GM18873 (cell line): ENCODE measurements at regions not wholly inside any gene's neighbourhood (a gene's known extent, or its start where the extent isn't known, plus 50 kb on each side); places are given as distances from the start of the nearest gene placed in this dataset.

ENCODE experiments used
- ATAC-seq: cut with Tn5 transposase; IDR thresholded peaks from one replicate; pipeline ENCODE4 v1.9.1; 2021; ENCODE audit warnings: mild to moderate bottlenecking, moderate library complexity, moderate number of reproducible peaks; ENCODE audit not compliant: unreplicated experiment, low FRiP score

- no peak for ATAC-seq
Measured at GRCh38 chr22:47658182-47658581, 895.7 kb downstream of the TBC1D22A start.

- ATAC-seq: no peak
Measured at GRCh38 chr22:47657224-47657623, 894.8 kb downstream of the TBC1D22A start.

- no peak for ATAC-seq
Measured at GRCh38 chr22:47656806-47657205, 894.4 kb downstream of the TBC1D22A start.

GRCh38 chr22:47655930-47656329 is 893.5 kb downstream of the TBC1D22A start:
- ATAC-seq: no peak

GRCh38 chr22:47654922-47655491 is 892.6 kb downstream of the TBC1D22A start:
- no peak for ATAC-seq

DNA sequence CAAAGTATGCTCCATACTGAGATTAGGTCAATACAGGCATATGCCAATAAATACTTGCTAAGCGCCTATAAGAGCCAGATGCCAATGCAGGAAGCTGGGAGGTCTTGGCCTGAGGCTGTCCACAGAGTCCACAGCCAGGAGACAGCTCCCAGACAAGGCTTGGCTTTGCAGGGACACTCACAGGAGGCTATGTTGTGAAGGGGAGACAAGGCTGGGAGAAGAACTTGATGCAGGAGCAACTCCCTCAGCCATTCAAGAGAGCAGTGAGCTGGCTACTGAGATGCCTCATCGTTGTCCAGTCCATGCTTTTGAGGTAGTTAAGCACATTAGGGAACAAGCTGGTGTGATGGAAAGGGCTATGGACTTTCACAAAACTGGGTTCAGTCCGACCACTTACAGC is 891.5 kb downstream of the TBC1D22A start:
- no peak for ATAC-seq

DNA sequence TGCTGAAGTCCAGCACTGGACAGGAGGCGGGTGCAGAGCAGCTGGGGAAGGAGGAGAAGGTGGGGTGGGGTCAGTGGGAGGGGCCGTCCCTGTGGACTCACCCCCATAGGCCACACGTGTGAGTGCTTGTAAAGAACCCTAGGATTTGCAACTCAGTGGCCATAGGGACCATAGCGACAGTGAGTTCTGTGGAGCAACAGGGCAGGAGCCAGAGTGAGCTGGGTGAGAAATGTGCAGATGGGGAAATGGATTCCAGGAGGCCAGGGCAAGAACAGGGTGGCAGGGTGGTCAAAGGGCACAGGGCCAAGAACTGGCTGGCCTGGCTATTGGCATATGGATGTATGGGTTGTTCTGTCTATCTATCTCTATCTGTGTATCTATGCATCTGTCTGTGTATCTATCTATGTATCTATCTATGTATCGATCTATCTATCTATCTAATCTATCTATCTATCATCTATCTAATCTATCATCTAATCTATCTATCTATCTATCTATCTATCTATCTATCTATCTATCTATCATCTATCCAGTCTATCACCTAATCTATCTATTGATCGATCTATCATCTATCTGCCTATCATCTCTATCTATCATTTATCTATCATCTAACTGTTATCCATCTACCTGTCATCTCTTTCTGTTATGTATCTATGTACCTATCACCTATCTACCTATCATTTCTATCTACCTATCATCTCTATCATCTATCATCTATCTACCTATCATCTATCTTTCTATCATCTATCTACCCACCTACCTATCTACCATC is 889.0 kb downstream of the TBC1D22A start:
- ATAC-seq: no peak

GRCh38 chr22:47647720-47648119 is 885.3 kb downstream of the TBC1D22A start:
- ATAC-seq: no peak

DNA sequence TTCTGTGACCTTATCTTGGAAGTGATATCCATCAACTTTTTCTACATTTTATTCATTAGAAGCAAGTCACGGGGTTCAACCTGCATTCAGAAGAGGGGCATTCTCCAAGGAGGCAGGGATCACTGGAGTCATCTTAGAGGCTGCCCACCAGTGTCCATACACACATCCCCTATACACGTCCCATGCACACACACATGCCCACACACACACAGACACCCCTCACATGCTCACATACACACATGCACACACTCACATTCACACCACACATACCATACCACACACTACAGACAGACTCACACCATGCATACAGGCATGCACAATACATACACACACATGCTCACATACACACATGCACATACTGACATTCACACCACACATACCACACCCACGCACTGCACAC is 884.7 kb downstream of the TBC1D22A start:
- ATAC-seq: no peak

DNA sequence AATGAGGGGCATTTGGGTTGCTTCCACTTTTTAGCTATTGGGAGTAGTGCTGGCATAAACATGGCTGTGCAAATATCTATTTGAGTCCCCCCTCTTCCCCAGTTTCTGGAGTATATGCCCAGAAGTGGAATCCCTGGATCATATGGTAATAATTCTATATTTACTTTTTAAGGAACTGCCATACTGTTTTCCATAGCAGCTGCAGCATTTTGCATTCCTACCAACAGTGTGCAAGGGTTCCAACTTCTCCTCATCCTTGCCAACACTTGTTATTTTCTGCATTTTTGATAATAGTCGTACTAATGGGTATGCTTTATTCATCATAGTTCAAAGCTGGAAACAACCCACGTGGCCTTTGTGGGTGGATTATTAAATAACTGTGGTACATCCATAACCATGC is 883.5 kb downstream of the TBC1D22A start:
- ATAC-seq: no peak

GRCh38 chr22:47645450-47645914 is 883.0 kb downstream of the TBC1D22A start:
- no peak for ATAC-seq

- no peak for ATAC-seq
Measured at GRCh38 chr22:47634347-47634746, 871.9 kb downstream of the TBC1D22A start.

DNA sequence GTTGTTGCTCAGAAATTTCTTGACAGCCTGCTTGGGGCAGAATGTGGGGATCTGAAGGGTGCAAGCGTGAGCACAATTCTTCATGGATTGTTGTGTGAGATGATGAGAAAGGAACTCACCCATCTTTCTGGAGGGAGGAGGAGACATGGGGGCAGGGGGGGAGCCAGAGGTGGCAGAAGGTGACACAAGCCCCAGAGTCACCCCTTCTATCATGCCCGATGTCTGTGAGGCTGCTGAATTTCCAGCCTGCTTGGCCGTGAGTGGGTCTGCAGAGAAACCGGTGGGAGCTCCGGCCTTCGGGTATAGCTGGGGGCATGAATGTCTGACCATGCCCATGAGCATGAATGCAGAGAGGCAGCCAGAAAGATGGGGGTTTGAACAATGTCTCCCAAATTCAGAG is 870.7 kb downstream of the TBC1D22A start:
- ATAC-seq: no peak

DNA sequence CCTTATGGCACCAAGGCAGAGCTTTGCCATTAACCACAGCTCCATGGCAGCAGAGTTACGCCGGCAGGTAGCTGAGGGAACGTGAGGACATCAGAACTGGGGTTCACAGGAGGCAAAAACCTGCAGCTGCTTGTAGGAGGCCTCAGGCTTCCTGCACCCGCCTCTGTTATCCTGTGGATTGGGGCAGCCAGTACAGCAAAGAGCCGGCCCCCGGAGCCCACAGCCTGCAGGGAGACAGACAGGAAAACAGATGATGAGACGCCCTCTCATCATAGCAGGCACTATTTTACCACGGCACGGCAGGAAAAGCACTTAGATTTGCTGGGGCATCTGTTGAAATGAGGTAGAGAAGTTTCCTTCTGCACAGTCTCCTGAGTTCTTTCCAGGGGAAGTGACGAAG is 870.3 kb downstream of the TBC1D22A start:
- no peak for ATAC-seq

DNA sequence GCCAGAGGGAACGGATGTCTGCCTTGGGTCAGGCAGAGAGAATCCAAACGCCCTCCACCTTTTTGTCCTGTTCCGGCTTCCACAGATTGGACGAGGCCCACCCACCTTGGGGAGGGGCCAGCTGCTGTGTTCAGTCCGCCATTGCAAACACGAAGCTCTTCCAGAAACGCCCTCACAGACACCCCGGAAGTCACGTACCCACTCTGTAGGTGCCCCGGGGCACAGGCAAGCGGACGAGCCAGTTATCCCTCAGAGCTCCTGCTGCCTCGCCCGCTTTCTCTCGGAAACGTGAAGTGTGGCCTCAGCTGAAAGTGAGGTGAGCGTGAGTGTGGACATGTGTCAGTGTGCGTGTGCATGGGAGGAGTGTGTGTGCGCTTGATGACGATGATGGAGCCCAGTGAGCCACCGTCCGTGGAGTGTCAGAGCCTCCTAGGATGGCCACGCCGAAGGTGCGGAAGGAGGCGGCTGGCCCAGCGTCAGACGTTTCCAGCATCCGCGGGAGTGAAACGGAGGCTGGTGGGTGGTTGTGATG is 869.2 kb downstream of the TBC1D22A start:
- no peak for ATAC-seq

GRCh38 chr22:47630741-47631534 is 868.5 kb downstream of the TBC1D22A start:
- ATAC-seq: no peak

DNA sequence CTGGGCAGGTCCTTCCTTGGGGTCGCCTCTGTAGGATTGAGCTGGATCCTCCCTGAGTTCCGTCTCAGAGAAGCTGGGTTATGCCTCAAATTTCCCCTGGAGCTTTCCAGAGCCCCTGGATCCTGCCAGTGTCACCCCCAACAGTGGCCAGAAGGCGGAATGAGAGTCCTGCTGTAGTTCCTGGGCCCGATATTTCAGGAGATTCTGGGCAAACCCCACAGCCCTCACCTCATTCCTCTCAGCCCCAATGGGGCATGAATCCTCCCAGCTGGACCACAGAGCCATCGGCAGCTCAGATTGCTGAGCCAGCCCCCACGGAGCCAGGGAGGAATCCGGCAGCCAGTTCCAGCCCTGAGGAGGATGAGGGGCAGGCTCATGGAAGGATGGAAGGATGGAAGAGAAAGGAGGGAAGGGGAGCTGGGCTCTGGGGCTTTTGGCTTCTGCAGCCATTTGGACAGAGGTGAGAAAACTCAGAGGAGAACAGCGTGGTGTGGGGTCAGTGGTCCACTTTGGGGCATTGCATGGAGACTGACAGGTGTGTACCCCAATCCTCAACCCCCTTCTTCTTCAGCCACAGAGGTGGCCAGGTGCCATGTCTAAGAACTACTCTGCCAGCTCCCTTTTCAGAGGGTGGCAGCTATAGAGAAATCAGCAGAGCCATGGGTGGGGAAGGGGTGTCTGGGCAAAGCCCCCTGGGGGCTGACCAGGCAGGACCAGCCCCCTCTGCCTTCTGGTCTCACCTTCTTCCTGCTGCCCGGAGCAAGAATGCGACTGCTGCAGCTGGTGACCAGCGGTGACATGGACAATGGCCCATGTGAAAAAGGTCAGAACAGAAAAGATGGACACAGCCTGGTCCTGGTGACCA is 867.6 kb downstream of the TBC1D22A start:
- no peak for ATAC-seq

DNA sequence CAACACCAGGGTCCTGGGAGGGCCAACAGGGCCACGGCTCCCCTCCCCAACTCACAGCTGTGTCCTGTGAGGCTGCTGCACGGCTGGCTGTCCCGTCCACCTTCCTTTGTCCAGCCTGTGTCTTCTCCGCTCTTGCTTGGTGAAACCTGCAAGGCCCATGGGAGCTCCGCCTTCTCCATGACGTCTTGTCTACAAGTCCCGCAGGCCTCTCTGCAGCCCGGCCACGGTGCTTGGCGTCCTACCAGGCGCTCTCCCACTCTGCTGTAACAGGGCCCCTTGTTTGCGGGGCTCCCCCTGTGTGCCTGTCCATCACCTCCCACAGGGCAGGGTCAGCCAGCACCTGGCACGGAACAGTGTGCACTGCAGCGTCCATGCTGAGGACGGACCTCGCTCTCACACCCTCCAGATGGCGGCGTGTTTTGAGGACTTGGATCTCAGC is 866.8 kb downstream of the TBC1D22A start:
- no peak for ATAC-seq

DNA sequence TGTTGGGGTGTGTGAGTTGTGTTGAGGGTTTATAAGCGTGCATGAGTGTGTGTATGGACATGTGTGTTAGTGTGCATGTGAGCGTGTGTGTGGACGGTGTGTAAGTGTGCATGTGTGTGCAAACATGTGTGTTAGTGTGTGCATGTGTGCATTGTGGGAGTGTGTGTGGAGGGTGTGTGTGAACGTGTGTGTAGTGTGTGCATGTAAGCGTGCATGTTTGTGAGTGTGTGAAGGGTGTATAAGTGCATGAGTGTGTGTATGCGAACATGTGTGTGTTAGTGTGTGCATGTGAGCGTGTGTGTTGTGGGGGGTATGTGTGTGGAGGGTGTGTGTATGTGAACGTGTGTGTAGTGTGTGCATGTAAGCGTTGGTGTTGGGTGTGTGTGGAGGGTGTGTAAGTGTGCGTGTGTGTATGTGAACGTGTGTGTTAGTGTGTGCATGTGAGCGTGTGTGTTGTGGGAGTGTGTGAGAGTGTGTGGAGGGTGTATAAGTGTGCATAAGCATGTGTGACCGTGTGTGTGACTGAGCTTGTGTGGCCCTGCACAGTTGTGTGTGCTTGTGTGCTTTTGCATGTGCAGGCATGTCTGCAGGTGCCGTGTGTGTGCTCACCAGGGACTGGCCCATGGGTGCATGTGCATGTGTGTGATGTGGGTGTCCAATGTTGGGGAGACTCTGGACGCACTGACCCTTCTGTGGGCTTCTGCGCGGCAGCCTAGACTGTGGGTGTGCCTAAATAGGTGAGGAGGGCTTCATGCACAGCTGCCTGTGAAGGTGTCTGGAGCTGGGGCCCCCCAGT is 866.2 kb downstream of the TBC1D22A start:
- ATAC-seq: no peak
